HG02884 (cell line): ENCODE measurements at regions not wholly inside any gene's neighbourhood (a gene's known extent, or its start where the extent isn't known, plus 50 kb on each side); places are given as distances from the start of the nearest gene placed in this dataset.

Experiments used
- ATAC-seq: cut with Tn5 transposase; IDR thresholded peaks from one replicate; pipeline ENCODE4 v1.9.1; 2021; ENCODE audit warnings: mild to moderate bottlenecking, moderate library complexity; ENCODE audit not compliant: unreplicated experiment

GRCh38 chr6:88386167-88386566, 220.0 kb upstream of the CNR1 start:
- ATAC-seq = no peak

DNA sequence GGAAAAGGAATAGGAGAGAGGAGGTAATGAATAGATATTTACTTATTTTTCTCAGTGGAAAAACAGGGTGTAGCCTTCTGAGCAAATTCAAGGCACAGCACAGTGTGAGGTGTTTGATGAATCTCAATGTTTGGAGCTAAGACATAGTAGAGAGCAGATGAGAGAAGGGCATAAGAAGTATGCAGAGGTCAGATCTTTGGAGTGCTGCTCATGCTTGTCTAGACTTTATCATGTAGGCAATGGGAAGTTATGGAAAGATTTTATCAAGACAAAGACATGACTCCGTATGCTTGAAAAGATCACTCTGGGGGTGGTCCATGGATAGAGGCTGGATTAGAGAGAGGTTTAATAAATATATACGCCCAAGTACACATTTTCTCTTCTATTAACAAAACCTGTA, 217.0 kb upstream of the CNR1 start:
- ATAC-seq = no peak

DNA sequence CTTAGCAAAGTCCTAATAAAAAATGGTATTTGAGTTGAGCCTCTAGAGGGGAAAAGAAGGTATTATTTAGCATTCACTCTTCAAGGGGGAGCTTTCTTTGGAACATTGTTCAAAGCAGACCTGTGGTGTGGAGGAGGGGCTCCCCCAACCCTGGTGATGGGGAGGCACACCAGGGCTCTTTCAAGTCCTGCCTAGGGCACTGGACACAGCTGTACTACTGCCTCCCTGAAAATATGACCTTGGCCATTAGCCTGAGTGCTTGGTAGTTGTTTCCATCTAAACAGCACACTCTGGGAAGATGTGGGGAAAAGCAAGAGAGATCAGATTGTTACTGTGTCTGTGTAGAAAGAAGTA, 215.1 kb upstream of the CNR1 start:
- ATAC-seq = no peak

DNA sequence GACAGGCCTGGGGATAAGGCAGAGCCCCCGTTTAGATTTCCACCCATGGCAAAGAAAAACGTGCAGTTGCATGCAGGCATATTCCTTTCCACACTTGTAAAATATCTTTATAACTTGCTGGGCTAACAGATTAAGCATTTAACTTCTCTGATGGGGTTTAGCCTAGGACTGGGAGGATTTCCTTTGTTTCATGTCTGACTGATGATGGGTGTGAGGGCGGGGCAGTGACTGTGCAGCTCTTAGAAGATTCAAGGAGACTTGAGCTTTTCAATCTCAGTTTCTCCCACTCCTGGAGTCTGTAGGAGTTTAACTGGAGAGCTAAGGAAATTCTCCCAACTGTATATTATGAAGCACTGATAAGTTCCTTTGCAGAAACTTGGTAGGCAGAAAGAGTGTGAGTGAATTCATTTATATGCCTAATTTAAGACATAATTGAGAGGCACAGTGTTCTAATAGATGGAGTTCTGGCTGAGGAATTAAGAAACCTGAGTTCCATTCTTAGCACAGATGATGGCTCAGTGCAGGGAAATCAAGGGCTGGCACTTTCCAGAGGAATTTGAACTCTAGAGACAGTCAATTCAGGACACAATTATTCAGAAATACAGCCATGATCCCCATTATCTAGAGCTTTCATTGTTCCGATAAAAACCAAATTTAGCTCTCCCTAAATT, 214.6 kb upstream of the CNR1 start:
- ATAC-seq = no peak

DNA sequence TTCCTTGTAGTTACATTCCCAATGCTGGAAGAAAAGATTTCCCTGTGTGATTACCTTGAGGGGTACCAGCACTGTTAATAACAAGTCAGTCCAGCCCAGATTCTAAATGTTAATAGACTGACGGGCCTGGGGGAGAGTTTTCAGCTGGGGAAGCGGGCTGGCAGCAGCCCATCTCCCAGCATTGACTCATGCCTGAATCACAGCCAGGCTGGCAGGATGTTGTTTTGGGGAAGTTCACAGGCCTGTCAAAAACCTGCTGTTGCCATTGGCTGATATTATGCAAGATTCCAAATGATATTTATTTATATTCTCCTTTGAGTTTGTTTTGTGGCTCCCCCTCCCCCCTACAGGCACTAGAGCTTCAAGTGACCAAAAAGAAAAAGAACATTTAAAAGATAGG, 213.9 kb upstream of the CNR1 start:
- no peak for ATAC-seq

DNA sequence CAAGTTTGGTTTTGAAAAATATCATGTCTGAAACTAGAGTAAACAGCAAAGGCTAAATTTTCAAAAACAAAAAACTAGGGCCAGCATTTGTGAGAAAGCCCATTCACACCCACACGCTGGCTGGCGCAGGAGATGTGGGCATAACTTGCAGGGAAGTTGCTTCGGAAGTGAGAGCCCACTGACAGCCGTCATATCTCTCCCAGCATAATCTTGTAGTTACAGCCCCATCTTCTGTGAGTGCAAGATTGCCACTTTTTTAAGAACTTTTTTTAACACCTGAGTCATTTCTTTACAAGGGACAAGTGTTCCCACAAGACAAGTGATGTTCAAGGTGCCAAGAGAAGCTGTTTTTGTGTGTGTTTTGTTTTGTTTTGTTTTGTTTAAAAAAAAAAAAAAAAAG, 212.5 kb upstream of the CNR1 start:
- ATAC-seq = no peak

DNA sequence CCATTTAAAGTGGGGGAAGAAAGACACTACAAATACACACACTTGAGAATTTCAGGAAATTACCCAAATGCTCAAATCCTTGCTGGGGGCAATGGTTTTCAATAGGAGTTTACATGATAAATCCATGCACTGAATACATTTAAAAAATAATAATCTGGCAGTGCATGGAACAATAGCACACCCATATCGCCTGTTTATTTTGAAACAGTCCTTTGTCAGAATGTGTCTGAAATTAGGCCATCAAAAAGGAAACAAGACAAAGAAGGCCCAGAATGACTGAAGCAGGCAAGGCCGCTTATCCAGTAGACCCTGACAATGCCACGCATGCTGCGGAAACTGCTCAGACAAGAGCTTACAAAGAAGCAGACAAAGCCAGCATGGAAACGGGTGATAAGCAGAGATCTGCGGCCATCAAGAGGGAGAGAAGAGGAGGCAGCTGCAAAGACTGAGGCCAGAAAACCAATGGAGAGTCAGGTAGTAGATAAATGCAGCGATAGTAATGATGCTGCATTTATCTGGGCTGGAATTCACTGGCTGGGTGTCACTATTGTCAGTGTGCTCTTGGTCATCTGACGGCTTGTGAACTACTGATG, 211.9 kb upstream of the CNR1 start:
- no peak for ATAC-seq

- ATAC-seq = no peak
Observed at GRCh38 chr6:88376768-88377387, 210.7 kb upstream of the CNR1 start.

DNA sequence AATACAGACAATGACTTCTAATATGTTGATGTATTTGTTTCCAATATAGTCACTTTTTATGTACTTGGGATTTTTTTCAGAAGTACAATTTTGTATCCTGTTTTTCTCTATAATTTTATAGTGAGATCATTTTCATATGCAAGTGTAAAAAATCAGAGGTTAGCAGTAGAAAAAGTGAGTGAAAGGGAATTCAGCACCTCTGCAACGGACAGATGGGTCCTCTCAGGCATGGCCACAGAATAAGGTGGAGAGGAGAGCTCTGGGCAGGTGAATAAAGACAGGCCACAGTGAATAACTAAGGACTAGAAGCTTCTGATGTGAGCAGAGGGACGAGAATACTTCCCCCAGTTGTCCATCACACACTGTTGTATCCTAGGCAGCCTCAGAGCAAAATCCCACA, 210.1 kb upstream of the CNR1 start:
- no peak for ATAC-seq

DNA sequence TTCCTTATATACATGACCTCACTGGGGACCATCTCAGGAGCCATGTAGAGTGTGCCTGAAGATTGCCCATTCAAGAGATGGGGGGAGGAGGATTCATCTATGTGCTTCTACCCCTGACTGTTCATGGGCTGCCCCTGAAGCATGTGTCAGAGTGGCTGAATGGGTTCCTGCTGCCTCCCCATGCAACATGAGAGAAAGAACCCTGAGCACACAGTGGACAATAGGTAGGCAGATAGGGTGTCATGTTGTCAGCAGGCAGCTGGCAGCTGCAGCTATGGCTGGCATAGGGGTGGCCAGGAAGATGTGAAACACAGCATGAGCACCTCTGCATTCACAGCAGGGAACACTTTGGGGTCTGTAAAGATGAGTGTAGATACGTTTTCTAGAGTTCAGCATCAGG, 208.4 kb upstream of the CNR1 start:
- no peak for ATAC-seq

DNA sequence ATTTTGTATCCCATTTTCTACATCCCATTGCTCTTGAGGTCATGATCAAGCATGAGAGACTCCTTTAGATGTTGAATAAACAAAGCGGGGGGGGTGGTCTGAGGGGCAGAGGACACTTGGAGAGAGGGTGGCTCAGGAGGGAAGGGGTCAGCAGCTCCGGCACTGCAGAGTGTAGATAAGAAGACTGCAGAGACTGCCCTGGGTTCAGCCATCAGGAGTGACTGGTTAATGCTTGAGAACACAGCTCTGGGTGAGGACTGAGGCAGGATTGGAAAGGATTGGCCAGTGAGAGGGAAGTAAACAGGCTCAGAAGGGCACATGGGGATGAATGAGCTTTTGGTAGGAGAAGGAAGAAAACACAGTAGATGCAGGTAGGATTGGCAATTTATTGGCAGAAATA, 205.3 kb upstream of the CNR1 start:
- ATAC-seq = no peak

DNA sequence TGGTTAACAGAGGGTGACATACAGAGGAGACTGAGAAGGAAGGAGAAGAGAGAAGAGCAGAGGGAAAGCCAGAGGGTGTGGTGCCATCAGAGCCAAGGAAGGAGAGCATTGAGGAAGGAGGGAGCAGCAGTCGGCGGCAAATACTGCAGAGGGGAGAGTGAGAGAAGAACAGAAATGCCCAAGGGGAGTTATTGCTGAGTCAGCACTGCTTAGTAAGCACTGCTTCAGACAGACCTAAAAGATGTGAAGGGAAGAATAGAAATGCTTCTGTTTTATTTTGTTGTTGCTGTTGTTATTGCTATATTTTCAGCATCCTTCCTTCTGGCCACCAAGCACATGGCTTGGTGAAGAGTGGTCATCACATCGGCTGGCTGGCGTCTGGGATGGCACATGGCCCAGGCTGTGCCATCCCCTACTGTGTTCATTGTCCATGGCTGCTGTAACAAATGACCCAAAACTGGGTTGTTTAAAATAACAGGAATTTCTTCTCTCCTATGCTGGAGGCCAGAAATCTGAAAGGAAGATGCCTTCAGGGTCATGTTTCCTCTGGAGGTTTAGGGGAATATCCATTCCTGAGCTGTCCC, 204.1 kb upstream of the CNR1 start:
- no peak for ATAC-seq

DNA sequence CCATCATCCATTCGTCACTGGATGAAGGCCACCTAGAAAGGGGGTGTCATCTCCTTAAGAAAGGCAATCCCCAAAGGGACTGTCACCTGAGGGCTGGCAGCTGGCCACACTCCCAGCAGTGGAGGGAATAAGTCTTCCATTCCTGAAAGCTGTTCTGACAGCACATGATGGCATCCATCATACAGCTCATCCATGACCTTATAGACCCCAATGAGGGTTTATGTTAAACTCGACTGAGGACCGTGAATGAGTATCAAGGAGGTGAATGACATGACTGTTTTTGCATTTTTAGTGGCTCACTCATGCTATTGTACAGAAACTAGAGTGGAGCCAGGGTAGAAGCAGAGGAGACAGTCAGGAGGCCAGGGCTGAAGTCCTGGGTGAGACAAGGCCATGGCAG, 203.1 kb upstream of the CNR1 start:
- no peak for ATAC-seq

DNA sequence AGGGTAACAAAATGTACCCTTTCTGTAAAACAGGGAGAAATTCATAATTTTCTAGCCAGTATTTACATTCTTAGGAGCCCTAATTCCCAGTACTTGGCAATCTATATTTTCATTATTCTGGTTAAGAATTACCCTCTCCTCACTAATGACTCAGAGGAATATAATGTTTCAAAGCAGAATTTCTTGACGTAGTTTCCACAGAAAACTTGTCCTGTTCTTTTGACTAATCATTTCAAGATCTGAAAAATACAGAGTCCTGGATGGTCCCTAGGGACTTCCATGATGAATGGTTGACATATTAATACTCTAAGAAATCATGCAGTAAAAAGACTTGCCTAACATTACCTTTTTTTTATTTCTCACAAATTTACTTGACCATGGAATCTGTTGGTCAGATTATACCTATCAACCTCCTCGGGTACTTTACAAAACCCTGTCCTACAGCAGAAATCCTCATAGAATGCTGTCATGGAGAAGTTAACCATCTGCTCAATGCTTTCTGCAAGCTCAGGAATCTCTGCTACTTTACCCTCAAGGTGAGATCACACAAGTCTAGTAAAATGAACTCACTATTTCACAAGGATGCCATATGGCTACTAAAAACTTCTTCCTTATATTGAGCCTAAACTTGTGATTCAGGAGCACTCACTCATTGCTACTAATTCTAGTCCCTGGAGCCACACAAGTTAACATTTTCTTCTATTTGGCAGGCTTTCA, 202.1 kb upstream of the CNR1 start:
- ATAC-seq = no peak

- no peak for ATAC-seq
Observed at GRCh38 chr6:88367248-88367647, 201.1 kb upstream of the CNR1 start.

DNA sequence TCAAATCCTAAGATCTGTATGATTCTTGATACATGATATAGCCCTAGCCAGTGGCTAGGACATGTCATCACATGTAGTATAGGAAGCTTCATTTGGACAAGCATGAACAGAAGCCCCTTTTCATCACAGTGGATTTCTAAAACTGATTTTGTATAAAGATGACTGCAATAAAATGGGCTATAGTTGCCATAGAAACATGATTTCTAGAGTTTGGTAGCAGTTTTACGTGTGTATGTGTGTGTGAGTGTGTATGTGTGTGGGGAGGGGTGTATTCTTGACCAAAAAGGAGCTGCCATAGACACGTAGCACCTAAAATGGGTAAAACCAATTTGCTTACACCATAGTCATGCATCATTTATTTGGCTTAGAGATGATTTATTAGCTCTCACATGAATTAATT, 200.5 kb upstream of the CNR1 start:
- ATAC-seq = no peak

GRCh38 chr6:88365656-88366055, 199.5 kb upstream of the CNR1 start:
- ATAC-seq = no peak

- no peak for ATAC-seq
Observed at GRCh38 chr6:88365230-88365629, 199.1 kb upstream of the CNR1 start.

DNA sequence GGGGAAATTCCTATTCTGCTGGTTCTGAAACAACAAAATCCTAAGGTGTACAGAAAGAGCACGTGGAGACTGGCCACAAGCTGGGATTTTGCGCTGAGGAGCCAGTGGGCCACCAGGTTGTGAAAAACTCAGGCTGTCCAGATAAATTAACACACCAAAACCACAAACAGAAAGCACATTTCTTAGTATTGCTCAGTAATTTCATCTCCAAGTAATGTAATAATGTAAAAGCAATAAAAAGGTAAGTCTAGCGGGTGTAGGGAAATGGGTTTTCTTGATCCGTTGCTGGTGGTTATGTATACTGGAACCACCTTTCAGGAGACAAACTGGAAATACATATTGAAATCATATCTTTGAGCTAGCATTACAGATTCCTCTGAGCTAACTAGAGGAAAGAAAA, 195.6 kb upstream of the CNR1 start:
- ATAC-seq = no peak

DNA sequence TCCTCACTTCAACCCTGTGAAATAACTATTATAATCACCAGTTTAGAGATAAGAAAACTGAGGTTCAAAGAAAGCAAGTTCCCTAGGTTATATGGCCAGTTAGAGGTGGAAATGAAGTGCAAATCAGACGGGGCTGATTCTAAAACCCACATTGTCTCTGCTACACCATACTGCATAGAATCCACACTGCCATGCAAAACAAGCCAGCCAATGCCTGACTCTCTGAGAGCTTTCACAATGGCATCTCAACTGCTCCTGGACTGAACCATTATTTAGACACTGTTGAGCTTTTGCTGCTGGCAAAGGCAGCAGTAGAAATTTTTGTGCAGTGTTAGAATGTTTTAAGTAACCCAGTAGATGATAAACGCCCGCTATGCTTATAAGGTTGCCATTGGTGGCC, 195.2 kb upstream of the CNR1 start:
- no peak for ATAC-seq

DNA sequence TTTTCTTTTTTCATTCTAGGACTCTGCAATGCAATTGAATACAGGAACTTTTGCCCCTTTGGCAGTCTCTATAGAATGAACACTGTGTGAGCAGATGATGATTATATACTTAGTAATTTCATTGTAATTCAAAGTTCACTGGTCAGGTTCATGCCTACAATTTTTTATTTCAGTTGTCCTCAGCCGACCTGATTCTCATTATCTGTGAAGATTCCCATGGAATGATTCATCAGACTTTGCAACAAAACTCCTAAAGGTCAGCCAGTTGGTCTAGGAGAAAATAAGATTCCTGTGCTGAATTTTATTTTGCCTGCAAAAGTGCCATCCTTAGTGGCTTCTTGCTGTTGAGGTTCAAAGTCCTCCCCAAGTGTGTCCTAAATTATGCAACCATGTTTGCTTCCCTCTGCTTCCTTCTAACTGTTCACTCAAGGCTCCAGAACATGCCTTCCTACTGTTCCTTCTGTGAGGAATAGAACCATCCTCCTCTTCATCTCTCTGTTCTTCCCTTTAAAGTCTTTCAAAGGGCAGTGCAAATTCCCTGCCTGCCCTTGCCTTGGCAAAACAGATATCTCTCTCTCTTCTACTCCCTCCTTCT, 194.2 kb upstream of the CNR1 start:
- ATAC-seq = no peak
